ENCODE measurements at regions not wholly inside any gene's neighbourhood (a gene's known extent, or its start where the extent isn't known, plus 50 kb on each side); places are given as distances from the start of the nearest gene placed in this dataset.

- Mint-ChIP-seq H3K4me3 (no peak overlapping the region), H3K9me3 (no peaks in the 10 kb centered on the region), H3K27ac (ENCODE audit: unreplicated experiment) (no peak overlapping the region), H3K36me3 (ENCODE audit: low read depth) (no peaks in the 10 kb centered on the region), H3K4me1 (peaks cover 10% of the 10 kb centered on the region), H3K27me3 (ENCODE audit: low read depth) (no peaks in the 10 kb centered on the region)
- no peak for DNase-seq (ENCODE audit: low read depth, low spot score)
- TF ChIP-seq, protein P1, sequence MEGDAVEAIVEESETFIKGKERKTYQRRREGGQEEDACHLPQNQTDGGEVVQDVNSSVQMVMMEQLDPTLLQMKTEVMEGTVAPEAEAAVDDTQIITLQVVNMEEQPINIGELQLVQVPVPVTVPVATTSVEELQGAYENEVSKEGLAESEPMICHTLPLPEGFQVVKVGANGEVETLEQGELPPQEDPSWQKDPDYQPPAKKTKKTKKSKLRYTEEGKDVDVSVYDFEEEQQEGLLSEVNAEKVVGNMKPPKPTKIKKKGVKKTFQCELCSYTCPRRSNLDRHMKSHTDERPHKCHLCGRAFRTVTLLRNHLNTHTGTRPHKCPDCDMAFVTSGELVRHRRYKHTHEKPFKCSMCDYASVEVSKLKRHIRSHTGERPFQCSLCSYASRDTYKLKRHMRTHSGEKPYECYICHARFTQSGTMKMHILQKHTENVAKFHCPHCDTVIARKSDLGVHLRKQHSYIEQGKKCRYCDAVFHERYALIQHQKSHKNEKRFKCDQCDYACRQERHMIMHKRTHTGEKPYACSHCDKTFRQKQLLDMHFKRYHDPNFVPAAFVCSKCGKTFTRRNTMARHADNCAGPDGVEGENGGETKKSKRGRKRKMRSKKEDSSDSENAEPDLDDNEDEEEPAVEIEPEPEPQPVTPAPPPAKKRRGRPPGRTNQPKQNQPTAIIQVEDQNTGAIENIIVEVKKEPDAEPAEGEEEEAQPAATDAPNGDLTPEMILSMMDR (conservative IDR thresholded peaks at IDR 0.05) = no peak
These were observed 182.2 kb downstream of the GNAI1 start for GRCh38 chr7:80316811-80317210.

GRCh38 chr7:80313716-80314115 lies 179.1 kb downstream of the GNAI1 start:
- H3K27ac Mint-ChIP-seq (ENCODE audit: unreplicated experiment) = no peak overlapping the region
- no peak for DNase-seq (ENCODE audit: low read depth, low spot score)
- peaks cover 11% of the 10 kb centered on the region for H3K4me1 Mint-ChIP-seq
- H3K4me3 Mint-ChIP-seq = no peak overlapping the region
- H3K27me3 Mint-ChIP-seq (ENCODE audit: low read depth) = no peaks in the 10 kb centered on the region
- H3K9me3 Mint-ChIP-seq = no peaks in the 10 kb centered on the region
- TF ChIP-seq, protein P1 (conservative IDR thresholded peaks at IDR 0.05) = no peak
- H3K36me3 Mint-ChIP-seq (ENCODE audit: low read depth) = no peaks in the 10 kb centered on the region

DNA sequence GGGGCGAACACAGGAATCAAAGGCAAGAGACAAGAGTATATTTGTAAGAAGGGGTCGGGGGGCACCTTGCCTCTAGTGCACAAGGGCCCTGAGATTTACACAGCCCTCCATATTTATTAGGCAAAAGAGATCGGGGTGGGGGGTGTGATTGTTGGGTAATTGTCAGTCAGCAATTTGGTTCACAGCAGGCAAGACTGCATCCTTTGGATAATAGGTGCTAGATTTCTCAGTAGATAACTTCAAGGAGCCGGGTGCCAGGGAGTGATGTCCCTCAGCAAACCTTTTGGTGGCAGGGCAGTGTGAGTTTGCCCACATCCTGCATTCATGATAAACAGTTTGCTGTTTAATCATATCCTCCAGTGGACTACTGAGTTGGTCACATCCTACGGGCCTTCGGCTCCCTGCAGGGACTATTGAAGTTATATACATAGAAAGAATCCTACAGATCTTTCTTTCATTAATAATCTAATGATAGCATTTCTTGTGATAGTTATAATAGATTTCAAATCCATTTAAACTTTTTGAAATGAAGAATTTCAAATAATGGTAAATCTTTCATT lies 178.5 kb downstream of the GNAI1 start:
- H3K9me3 Mint-ChIP-seq = no peaks in the 10 kb centered on the region
- DNase-seq (ENCODE audit: low read depth, low spot score) = no peak
- H3K27ac Mint-ChIP-seq (ENCODE audit: unreplicated experiment) = no peak overlapping the region
- H3K4me1 Mint-ChIP-seq = peaks cover 11% of the 10 kb centered on the region
- no peak overlapping the region for H3K4me3 Mint-ChIP-seq
- H3K27me3 Mint-ChIP-seq (ENCODE audit: low read depth) = no peaks in the 10 kb centered on the region
- TF ChIP-seq, protein P1 (conservative IDR thresholded peaks at IDR 0.05) = no peak
- no peaks in the 10 kb centered on the region for H3K36me3 Mint-ChIP-seq (ENCODE audit: low read depth)

DNA sequence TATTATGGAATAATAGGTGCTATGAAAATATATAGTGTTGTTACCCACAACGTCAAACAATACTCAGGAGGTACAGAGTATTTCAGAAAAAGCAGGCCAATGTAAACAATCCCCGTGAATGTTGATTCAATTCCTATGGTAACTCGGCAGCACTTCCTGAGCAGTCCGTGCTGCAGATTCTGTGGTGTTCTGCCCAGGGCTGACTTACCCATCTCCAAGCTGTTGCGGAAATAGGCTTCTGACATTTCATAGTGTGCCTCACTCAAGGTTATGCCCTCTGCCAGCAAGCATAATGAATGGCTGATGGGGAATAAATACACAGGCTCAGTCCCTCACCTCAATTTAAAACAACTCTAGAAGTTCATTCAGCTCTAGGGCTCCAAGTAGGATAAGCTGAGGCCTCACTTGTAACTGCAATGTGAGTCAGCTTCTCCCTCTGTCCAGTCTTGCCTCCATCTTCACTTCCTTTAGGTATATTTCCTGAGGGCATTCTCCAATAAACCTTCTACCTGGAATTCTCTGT lies 177.6 kb downstream of the GNAI1 start:
- H3K9me3 Mint-ChIP-seq = no peaks in the 10 kb centered on the region
- H3K36me3 Mint-ChIP-seq (ENCODE audit: low read depth) = no peaks in the 10 kb centered on the region
- TF ChIP-seq, protein P1 (conservative IDR thresholded peaks at IDR 0.05) = no peak
- H3K27me3 Mint-ChIP-seq (ENCODE audit: low read depth) = no peaks in the 10 kb centered on the region
- no peak overlapping the region for H3K4me3 Mint-ChIP-seq
- peak overlapping the region; percentile 63 for H3K27ac Mint-ChIP-seq (ENCODE audit: unreplicated experiment)
- DNase-seq (ENCODE audit: low read depth, low spot score) = no peak
- H3K4me1 Mint-ChIP-seq = peaks cover 16% of the 10 kb centered on the region

GRCh38 chr7:80311313-80311712 lies 176.7 kb downstream of the GNAI1 start:
- no peaks in the 10 kb centered on the region for H3K9me3 Mint-ChIP-seq
- no peaks in the 10 kb centered on the region for H3K36me3 Mint-ChIP-seq (ENCODE audit: low read depth)
- H3K27me3 Mint-ChIP-seq (ENCODE audit: low read depth) = no peaks in the 10 kb centered on the region
- H3K27ac Mint-ChIP-seq (ENCODE audit: unreplicated experiment) = no peak overlapping the region
- TF ChIP-seq, protein P1 (conservative IDR thresholded peaks at IDR 0.05) = no peak
- H3K4me1 Mint-ChIP-seq = peaks cover 17% of the 10 kb centered on the region
- no peak for DNase-seq (ENCODE audit: low read depth, low spot score)
- no peak overlapping the region for H3K4me3 Mint-ChIP-seq
